Epithelial cell of esophagus (primary cell): ENCODE measurements at regions not wholly inside any gene's neighbourhood (a gene's known extent, or its start where the extent isn't known, plus 50 kb on each side); places are given as distances from the start of the nearest gene placed in this dataset.

Source experiments
- DNase-seq: peaks from one replicate; pipeline ENCODE4 v3.0.0; 2010; ENCODE audit warnings: low read depth
- H3K4me3 ChIP-seq: 2 replicates; pipeline ENCODE4 v1.5.1; 2011; ENCODE audit warnings: mild to moderate bottlenecking, low read length, control low read depth
- TF ChIP-seq, protein P1 (sequence below): IDR thresholded peaks from 2 replicates; pipeline ENCODE4 v1.5.1; 2011; ENCODE audit warnings: low read depth, mild to moderate bottlenecking, low read length, control low read depth, inconsistent platforms; ENCODE audit not compliant: insufficient read depth; ENCODE audit errors: missing control alignments

DNA sequence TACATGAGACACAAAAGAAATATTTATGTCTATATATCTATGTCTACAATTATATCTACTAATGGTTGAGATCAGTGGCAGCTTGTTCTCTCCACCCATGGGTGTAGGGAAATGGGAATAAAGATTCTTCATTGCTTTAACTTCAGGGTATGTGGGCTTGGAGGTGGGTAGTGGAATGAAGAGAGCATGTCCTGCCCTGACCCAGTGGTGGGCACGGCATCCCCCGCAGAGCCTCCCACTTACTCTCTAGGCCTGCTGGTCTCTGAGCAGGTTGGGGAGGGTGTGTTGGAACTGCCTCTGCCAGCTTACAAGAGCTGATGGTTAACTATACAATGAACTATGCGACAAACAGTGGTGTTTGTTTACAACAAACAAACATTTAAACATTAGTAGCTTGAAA lies 152.5 kb upstream of the SKOR2 start:
- TF ChIP-seq, protein P1, sequence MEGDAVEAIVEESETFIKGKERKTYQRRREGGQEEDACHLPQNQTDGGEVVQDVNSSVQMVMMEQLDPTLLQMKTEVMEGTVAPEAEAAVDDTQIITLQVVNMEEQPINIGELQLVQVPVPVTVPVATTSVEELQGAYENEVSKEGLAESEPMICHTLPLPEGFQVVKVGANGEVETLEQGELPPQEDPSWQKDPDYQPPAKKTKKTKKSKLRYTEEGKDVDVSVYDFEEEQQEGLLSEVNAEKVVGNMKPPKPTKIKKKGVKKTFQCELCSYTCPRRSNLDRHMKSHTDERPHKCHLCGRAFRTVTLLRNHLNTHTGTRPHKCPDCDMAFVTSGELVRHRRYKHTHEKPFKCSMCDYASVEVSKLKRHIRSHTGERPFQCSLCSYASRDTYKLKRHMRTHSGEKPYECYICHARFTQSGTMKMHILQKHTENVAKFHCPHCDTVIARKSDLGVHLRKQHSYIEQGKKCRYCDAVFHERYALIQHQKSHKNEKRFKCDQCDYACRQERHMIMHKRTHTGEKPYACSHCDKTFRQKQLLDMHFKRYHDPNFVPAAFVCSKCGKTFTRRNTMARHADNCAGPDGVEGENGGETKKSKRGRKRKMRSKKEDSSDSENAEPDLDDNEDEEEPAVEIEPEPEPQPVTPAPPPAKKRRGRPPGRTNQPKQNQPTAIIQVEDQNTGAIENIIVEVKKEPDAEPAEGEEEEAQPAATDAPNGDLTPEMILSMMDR, result no peak
- no peak for DNase-seq
- H3K4me3 ChIP-seq, result no peak overlapping the region

DNA sequence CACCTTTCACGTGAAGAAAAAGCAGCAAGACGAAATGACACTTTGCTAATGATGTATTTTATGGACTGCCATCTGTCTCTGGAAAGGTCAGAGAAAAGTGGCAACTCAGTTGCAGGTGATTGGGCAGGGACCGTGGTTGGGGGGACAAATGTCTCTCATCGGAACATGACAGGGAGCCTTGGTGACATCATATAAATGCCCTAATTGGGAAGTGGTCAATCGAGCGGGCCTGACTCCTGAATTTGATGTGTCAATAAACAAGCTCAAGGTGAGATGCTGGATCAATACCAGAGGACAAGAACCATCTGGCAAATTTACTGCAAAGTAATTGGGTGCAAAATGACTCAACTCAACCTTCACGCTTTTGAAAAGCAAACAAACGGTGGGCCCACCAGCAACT lies 151.9 kb upstream of the SKOR2 start:
- TF ChIP-seq, protein P1, result no peak
- H3K4me3 ChIP-seq, result no peak overlapping the region
- DNase-seq, result no peak

DNA sequence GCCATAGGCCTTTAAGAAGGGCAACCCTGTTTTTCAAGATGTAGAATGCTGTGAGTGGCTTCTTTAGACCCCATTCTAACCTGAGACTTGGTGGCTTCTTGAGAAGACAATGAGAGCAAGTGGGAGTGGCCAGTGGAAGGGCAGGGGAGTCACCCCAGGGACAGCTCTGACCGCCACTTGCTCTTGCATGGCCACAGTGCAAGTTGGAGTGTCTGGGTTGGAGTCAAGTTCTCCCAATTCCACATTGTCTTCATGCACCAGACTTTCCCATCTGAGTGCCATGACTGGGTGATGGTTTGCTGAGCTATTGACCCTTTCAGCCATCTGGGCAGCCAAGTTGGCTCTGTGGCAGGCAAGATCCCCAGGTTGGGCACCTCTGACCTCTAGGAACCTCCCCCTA lies 148.0 kb upstream of the SKOR2 start:
- no peak for DNase-seq
- TF ChIP-seq, protein P1, result no peak
- H3K4me3 ChIP-seq, result no peak overlapping the region

DNA sequence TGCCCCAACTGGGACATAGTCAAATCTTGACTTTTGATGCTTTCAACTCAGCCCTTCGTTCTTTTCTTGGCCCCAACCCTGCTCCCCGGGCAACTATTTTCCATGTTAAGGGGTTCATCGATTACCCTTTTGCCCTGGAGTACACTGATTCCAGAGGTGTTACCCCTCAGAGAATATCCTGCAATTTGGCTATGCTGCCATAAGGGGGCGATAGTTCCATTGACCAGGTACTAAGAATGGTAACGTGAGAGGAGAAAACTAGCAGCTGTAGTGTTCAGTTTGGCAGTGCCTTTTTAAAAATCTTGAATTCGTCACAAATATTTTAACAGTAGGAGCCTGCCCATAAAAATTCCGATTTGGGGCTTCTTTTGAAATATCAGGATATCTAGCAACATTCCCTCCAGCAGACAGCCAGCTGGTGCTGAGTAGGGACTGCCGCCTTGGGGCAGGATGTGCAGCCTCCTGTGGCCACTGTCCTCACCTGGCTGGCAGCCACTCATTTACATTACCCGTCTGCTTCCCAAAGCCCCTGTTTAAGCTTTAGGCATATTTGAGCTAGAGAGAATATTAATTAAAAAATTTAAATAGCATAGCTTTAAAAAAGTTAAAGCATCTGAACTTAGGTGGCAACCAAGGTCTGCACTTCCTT lies 146.3 kb upstream of the SKOR2 start:
- no peak overlapping the region for H3K4me3 ChIP-seq
- DNase-seq, result no peak
- TF ChIP-seq, protein P1, result no peak

DNA sequence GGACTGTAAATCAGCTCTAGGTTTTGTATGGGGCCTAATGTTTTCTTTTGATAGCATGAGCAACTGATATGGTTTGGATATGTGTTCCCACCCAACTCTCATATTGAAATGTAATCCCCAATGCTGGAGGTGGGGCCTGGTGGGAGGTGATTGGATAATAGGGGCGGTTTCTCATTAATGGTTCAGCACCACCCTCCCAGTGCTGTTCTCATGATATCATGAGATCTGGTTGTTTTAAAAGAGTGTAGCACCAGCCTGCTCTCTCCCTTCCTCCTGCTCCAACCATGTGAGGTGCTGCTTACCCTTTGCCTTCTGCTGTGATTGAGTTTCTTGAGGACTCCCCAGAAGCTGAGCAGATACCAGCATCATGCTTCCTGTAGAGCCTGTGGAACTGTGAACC lies 140.2 kb upstream of the SKOR2 start:
- no peak overlapping the region for H3K4me3 ChIP-seq
- TF ChIP-seq, protein P1, result no peak
- no peak for DNase-seq

DNA sequence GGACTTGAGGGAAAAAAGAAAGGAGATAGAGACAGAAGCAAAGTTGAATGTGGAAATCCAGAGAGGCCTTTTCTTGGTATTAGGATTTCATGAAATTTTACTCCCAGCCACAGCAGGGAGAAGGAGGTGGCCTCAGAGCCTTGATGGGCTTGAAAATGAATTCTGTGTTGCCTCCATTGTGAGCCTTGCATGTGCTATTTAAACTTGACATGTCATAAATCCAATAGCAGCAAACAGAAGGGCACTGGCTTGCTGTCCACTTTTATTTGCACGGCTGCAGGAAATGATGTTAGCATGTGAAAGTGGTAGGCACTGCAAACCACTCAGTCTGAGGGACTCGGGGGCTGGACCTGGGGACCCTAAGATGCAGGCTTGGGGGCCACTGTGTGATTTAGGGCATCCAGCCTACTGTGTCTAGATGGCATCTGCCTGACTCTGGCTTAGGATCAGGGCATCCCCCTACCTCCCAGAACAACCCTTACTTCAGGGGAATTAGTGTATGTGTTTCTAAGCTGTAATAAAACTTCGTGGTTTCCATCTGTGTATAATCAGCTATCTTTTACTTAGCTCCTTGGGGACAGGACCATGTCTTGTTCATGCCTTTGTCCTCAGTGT lies 139.1 kb upstream of the SKOR2 start:
- no peak for DNase-seq
- no peak overlapping the region for H3K4me3 ChIP-seq
- TF ChIP-seq, protein P1, result no peak

DNA sequence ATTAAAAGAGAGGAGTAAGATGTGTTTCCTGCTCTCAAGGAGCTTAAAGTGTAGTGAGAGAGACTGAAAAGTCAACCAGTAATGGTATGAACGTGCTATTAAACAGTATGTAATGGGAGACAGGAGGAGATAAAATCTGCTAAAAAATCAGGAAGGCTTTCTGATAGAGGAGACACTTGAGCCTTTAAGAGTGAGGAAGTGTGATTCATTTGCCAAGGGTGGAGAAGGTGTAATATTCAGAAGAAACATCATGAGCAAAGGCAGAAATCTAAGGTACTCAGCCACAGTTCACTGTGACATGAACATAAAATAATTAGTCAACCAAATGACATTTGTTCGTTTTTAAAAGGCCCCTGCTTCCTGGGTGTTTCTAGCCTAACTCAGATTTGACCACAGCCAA lies 137.8 kb upstream of the SKOR2 start:
- TF ChIP-seq, protein P1, result no peak
- H3K4me3 ChIP-seq, result no peak overlapping the region
- DNase-seq, result no peak
